Right lobe of liver (tissue), 4 donors: ENCODE measurements at regions not wholly inside any gene's neighbourhood (a gene's known extent, or its start where the extent isn't known, plus 50 kb on each side); places are given as distances from the start of the nearest gene placed in this dataset.
"Not testable (repeated sequence)": the region's sequence is repeated elsewhere in the genome, so short reads cannot be mapped to it uniquely, and the experiment has no call there.

Experiments
- POLR2A ChIP-seq: fragments of 450-650 bp; IDR thresholded peaks from one replicate; pipeline ENCODE4 v1.6.1; 2017; ENCODE audit warnings: antibody characterized with exemption, mild to moderate bottlenecking
- TF ChIP-seq, protein P1 (sequence below), 4 donors: fragments of 200-600 bp in 3 of 4; fragments of 450-650 bp in 1 of 4; IDR thresholded peaks; one replicate each; pipeline versions ENCODE4 v1.5.1 to v1.8.0; 2016 to 2022; ENCODE audit warnings: antibody characterized with exemption in 4 of 4, mild to moderate bottlenecking in 2 of 4
- donor health status: DM: no; HTN: no; CAD: no.
- donor health status: DM: no; HTN: no; CAD: no.
- donor health status: DM: no; HTN: yes; CAD: no.

DNA sequence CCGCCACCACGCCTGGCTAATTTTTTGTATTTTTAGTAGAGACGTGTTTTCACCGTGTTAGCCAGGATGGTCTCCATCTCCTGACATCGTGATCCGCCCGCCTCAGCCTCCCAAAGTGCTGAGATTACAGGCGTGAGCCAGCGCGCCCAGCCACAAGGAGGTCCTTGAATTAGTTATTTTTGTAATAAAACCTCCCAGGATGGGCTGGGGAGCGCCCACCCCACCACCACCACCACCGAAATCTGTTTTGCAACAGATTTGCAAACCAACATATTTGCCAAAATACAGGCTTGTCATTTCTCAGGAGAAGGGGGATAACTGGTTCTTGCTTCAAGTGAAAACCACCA is 151.7 kb downstream of the ADSS2 start:
- TF ChIP-seq, protein P1, sequence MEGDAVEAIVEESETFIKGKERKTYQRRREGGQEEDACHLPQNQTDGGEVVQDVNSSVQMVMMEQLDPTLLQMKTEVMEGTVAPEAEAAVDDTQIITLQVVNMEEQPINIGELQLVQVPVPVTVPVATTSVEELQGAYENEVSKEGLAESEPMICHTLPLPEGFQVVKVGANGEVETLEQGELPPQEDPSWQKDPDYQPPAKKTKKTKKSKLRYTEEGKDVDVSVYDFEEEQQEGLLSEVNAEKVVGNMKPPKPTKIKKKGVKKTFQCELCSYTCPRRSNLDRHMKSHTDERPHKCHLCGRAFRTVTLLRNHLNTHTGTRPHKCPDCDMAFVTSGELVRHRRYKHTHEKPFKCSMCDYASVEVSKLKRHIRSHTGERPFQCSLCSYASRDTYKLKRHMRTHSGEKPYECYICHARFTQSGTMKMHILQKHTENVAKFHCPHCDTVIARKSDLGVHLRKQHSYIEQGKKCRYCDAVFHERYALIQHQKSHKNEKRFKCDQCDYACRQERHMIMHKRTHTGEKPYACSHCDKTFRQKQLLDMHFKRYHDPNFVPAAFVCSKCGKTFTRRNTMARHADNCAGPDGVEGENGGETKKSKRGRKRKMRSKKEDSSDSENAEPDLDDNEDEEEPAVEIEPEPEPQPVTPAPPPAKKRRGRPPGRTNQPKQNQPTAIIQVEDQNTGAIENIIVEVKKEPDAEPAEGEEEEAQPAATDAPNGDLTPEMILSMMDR (IDR thresholded peaks at IDR 0.05) = not testable (repeated sequence)
- not testable (repeated sequence) for TF ChIP-seq POLR2A
